GM19238 (cell line): ENCODE measurements at regions not wholly inside any gene's neighbourhood (a gene's known extent, or its start where the extent isn't known, plus 50 kb on each side); places are given as distances from the start of the nearest gene placed in this dataset.

Experiments
- DNase-seq: peaks from one replicate; pipeline ENCODE4 v3.0.0; 2011; ENCODE audit warnings: low spot score; ENCODE audit not compliant: insufficient read length

DNA sequence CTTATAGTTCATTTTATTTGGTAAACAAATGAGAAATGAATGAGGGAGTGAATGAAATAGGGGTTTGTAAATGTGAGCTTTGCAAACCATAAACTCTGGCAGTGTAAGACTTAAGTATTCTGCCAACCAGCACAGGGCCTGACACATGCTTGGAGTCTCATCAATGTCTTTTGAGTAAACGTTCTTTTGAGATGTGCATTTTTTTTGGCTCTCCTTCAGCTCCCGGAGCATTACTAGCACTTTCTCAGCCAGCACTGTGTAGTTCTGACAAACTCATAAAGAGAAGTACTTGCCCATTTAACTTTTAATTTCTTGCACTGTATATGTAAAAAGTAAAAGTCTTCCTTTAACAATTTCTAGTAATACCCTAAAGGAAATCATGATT is 245.3 kb downstream of the HS3ST1 start:
- DNase-seq = no peak

DNA sequence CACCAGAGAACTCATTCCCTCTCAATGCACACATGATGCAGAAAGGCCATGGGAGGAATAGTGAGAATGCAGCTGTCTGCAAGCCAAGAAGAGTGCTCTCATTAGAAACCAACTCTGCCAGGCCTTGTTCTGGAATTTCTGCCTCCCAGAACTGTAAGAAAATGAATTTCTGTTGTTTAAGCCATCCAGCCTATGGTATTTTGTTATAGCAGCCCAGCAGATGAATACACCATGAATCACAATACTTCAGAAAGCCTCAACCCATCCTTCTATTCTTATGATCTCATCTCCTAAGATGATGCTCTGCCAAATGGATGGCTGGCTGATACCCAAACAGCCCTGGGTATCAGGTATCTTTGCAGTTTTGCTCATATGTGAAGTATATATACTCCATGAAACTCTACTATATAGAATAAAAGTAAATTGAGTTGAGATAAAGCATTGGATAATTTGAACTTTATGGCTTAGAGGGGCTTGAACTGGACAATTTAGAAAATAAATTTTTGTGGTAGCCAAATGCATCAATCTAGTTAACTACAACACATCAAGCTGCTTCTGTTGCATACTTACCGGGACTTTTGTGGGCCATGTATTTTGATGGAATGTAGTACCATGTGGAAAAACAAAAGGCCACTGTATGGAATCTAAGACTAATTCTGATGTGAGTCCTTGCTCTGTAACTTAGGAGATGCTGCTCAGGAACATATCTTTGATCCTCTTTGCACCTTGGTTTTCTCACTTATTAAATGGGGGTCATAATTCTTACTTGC is 245.9 kb downstream of the HS3ST1 start:
- DNase-seq = no peak

DNA sequence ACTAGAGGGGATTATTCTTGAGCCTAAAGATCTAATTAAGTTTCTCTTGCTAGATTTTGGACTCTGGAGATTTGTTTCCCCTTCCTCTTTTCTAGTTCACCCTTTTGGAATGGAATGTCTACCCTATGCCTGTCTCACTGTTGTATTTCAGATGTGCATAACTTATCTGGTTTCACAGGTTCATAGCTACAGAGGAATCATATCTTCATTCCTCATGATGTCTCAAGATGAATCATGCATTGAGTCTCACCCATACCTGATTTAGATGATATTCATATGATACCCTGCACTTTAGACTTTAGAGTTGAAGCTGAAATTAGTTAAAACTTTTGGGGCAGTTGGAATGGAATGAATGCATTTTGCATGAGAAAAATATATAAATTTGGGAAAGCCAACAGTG is 246.7 kb downstream of the HS3ST1 start:
- no peak for DNase-seq

DNA sequence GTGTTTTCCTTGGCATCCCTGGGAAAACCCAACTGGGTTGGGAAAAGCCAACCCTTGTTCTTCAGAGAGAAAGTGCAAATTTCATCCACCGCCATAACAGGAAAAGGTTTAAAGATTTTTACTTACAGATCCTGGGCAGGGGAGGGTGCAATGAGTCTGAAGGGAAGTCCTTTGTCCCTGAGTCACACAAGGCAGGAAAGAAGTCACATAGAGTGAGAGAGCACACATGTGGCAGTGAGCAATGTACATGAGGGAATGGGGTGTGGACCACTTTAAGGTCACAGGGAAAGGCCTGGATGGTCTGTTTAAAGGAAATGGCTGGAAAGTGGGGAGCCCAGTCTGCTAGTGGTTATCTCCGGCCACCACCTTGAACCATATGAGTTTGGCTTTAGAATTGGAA is 248.9 kb downstream of the HS3ST1 start:
- no peak for DNase-seq

DNA sequence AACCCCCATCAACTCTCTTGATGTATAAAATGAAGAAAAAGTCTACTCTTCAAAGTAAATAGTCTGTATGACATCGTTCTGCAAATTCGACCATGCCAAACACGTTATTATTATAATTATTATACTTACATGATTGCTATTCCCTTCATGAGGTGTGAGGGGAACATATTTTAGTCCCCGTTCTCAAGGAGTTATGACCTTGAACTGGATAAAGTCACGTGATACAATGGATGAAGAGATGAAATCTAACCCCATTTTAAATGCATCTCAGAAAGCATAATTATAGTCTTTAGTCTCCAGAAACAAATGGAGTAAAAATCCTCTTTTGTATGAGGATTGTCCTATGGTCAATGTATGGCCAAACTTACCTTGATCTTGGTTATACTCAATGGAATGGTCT is 250.3 kb downstream of the HS3ST1 start:
- DNase-seq = no peak

DNA sequence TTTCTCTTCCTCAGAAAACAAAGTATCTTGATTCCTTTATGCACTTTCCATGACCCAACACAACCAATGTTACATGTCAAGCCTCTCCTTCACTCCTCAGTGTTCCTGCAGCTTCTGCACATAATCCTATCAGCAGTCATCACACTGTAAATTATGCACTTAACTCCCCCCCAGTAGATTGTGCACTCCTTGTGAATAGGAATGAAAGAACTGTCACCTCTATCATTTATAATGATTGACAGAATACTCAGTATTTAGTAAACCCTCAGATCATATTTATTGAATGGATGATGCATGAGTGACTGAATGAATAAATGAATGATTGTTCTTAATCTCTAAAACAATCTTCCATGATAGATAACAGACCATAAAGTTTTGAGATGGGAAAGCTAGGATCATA is 253.3 kb downstream of the HS3ST1 start:
- no peak for DNase-seq

DNA sequence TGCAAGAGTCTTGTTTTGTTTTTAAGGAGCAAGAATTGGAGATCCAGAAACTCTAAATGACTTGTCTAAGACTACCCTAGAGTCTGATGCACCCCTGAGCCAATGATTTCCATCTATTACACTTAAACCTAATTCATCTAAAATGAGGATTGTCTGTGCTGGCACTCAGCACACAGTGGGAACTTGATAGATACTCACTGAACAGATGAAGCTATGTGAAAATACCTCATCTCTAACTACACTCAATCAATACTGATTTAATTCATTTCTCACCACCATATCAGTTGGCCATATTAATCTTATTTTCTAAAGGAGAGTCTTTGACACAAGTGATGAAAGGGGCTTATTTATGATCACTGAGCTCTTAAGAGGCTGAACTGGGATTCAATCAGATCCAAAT is 262.1 kb downstream of the HS3ST1 start:
- DNase-seq = no peak

DNA sequence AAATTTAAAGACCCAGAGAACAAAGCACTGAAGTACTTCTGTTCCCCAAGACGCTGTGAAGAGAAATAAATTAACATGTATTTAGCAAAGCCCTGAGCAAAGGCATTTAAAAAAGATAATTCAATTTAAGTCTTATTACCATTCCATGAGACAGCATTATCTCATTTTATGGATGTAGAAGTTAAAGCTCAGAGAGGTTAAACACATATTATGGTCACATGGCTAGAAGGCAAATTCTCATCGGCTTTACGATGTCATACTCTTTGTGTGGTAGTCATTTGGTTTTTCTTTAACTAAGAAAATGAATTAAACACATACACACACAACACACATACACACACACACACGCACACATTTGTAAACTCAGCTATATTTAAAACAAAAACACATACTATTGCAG is 262.7 kb downstream of the HS3ST1 start:
- no peak for DNase-seq

DNA sequence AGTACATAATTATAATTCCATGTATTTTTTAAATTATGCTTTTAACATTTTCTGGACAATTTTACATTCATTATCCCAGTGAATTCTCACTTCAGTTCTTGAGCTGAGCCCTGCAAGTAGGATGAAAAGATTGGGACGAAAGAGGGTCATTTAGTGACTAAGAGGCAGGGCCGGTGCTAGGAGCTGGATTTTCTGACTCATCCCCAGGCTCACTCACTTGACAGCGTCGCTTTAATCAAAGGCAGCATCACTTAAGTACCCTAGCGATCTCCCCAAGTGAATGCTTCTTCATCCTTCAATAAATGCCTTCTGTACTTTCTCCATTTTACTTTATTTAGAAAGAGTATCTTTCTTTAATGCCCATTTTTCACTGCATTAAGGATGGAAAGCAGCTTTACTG is 263.6 kb downstream of the HS3ST1 start:
- DNase-seq = no peak

DNA sequence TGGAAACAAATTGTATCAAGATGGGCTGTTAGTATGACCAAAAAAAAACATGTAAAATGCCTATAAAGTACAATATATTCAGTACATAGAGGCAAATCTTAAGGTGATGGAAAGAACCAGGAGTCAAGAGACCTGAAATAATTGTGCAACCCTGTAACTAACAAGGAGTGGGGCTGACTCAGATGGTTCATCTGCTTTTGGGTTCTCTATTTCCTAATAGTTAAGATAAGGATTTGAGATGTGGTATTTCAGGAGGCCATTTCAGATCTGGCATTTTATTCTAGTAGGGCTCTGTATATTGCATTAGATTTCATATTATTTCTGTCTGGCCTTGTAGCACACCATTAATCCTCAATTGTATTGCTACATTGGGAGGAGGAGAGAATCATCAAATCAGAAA is 268.4 kb downstream of the HS3ST1 start:
- DNase-seq = no peak

DNA sequence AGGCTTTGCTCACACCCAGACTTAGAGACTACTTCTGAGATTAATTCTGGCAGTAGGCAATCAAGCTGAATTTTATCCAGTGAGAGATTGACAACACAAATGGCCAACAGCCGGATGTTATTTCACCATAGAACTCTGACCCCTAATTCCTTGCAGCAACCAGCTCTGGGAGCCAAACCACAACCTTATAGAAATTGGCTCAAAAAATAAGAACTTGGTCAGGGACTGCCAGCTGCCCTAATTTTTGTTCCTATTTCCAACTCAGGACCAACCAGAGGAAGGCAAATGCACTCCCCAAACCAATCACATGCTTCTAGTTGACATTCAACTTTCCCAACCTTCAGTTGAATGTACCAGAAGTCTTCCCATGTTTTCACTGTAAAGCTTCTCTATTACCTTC is 269.7 kb downstream of the HS3ST1 start:
- DNase-seq = no peak

DNA sequence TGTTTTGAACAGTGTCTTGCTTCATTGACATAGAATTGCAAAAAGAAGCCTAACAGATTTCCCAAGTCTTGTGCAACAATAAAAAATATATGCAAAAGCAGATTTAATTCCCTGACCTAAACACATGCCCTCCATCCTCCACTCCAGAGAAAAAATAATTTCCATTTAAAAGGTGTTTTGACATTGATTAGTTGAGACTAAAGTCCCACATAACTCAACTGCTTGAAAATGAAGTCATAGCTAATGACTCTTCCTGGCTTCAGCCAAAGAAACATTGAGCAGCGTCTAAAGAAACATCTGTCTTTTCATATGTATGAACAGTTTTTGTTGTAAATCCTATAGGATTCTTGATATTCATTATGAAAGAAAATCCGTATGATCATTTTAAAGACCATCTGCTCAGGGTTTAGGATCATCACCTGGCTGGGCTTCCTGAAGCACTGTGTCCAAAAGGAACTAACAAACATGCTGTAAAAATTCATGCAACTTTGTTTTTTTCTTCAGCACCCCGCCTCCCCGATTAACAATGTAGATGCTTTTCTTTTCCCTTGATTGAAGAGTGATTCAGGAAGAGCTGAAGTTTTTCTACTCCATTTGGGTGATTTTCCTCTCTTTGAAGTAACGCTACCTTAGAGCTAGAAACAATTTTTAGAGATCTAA is 273.4 kb downstream of the HS3ST1 start:
- no peak for DNase-seq

DNA sequence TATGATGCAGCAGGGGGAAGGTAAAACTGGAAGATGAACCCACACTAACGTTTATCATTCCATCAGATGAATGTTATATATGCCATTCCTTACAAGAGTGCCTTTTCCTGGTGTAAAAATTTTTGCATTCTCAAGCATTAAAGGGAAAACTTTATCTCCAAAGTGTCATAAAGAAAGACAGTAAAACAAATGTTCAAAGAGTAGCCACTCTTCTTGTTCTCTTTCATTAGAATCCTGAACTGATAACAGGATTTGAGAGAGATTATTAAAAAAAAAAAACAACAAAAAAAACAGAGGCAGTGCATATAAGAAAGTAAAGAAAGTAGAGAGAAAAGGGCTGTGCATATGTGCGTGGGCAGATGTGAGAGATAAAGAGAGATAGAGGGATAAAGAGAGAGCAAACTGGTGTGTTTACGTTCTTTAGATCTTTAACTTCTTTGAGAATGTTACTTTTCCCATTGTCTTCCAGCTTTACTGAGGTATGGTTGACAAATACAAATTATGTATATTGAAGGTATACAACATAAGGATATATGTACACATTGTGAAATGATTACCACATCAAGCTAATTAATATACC is 275.4 kb downstream of the HS3ST1 start:
- DNase-seq = no peak

DNA sequence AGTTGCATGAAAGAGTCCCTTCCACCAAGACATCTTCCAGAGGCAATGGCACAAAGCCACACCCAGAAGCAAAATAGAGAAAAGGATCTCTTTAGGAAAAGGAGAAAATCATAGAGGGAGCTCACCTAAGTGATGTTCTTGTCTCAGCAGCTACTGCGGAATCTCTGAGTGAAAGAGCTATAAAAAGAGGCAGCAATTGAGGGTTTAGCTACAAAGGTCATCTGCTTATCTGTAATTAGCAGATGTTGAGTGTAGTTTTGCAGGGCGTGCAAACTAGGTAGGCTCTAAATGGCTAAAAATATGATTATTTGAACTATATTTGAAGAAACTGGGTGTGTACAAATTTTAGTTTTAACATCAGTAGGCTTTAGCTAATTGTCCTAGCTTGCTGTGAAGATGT is 276.0 kb downstream of the HS3ST1 start:
- no peak for DNase-seq

DNA sequence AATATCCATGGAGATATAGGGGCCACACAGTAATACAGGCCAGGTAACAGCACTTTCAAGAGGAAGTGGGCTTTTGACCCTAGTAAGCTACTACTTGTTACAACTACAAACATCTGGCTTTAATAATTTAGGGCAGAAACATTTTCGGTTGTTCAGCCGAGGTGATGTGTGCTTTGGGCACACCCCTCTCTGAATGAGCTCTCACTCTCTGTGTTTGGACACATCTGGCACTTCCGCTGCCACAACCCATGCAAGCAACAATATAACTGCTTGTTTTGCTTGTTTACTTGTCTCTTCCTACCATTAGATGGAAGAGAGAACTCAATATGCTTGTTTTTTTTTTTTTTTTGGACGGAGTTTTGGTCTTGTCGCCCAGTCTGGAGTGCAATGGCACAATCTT is 277.2 kb downstream of the HS3ST1 start:
- DNase-seq = no peak

DNA sequence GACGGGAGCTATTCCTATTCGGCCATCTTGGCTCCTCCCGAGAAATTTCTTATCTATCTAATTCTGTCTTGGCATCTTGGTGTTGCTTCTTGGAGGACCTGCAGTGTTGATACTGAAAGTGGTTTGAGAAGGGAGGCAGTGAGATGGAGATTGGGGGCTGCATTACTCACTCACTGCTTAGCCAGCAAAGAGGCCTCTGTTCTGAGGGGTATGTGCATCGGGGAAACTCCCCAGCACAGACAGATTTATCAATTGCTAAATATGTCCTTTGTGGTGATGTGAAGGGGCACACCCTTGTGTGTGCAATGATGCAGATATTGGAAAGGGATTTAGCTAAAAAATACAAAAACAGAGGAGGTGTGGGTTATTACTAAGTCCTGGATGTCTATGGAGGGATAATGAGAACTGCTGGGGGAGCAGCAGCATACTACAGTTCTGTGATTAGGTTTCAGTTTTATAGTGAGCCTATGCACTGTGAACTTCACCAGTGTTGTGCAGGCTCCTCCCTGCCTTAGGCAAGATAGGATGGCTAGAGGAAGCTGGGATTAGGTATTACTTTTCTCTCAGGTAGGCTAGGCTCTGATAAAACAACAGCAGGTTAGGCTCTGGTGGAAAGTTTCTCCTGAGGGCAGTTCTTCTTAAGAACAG is 279.0 kb downstream of the HS3ST1 start:
- no peak for DNase-seq

DNA sequence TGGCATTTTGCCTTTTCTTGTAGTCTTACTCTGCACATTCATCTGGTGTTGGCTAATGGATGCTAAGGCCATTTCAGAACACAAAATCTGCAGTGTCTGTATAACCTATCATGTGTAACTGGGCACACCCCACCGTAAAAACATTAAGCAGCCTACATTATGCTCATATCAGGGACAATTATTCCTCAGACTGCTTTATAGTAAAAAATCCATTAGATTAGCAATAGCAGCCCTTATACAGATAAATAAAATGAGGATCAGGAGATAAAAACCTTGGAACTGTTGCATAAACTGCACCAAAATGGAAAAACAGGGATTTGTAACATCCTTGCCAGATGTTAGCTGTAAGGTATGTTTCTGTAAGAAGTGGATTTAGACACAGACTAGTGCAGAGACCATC is 288.8 kb downstream of the HS3ST1 start:
- DNase-seq = no peak

DNA sequence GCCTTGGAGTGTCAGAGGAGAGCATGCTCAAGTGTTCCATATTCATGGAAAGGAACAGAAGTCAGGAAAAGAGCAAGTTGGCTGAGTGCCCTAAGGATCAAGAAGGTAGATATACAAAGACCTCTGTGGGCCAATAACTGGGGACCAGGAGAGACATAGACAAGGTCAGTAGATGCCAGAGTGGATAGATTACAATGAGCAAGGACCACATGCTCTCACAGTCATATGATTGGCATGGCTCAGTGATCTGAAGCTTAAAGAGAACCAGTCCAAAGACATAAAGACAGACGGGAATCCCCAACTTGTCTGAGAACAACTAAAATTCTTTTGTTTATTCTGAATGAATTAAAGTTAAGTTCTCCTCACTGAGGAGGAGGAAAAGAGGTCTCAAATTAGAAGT is 289.7 kb downstream of the HS3ST1 start:
- DNase-seq = no peak

DNA sequence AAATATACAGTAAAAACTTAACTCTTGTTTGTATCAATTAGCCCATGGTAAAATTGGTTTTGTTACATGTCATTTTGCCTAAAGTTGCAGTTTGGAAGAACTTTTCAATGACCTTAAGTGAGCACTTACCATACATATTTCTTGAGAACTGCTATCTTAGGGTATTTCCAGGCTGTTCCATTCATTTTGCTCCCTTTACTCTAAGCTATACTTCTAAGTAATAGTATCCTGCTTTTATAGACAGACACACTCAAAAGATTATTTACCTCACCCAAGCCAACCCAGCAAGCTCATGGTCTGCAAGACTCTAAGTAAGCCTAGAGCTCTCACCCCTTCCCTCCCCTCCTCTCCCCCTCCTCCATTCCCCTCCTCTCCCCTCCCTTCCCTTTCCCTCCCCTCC is 294.0 kb downstream of the HS3ST1 start:
- no peak for DNase-seq

DNA sequence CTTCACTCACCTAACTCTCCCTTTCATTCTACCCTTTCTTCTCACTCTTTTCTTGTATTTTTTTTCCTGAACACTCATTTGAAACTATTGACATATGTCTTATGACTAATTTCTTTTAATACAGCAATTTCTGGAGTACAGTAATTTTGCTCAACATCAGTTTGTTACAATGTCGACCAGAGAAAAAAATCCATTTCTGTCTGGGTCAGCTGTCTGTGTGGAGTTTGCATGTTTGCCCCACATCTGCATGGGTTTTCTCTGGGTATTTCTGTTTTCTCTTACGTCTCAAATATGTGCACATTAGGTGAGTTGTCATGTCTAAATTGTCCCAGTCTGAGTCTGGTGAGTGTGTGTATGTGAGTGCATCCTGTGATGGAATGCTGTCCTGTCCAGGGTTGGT is 294.8 kb downstream of the HS3ST1 start:
- DNase-seq = no peak

DNA sequence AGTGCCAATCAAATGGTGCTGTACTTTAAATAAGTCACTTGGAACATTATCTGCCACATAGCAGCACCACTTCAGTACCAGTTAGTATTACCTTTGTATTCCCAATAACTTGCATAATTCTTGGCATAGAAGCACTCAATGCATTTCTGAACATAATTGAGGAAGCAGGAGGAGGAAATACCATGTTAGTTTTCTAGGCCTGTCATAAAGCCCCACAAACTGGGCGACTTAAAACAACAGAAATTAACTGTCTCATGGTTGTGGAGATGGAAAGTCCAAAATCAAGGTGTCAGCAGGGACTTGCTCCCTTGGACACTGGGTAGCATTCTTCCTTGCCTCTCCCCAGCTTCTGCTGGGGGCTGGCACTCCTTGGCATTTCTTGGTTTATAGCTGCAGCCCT is 296.2 kb downstream of the HS3ST1 start:
- no peak for DNase-seq

DNA sequence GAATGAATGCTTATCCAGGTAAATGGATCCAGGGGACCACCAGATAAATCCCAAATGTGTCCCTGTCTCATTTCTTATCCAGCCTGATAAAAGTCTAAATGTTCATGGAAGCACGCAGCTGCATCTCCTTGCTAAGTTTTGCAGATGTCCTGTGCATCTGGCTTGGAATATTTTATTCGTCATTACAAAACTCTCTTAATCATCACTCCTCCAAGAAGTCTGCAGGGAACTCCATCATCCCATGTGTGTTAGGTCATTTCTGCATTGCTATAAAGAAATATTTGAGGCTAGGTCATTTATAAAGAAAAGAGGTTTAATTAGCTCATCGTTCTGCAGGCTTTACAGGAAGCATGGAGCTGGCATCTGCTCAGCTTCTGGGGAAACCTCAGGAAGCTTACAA is 297.2 kb downstream of the HS3ST1 start:
- DNase-seq = no peak
